ENCODE measurements at regions not wholly inside any gene's neighbourhood (a gene's known extent, or its start where the extent isn't known, plus 50 kb on each side); places are given as distances from the start of the nearest gene placed in this dataset.

GRCh38 chr7:41375582-41375981 is 327.3 kb downstream of the INHBA start:
- Histone ChIP-seq H3K9ac (ENCODE audit: low read depth, low read length) (no peak overlapping the region), H3K4me3 (ENCODE audit: low read length) (no peak overlapping the region)

GRCh38 chr7:41374150-41374848 is 328.6 kb downstream of the INHBA start:
- no peaks in the 10 kb centered on the region for H3K9me3 ChIP-seq (ENCODE audit: insufficient read depth, low read depth, low read length)
- H3K27me3 ChIP-seq (ENCODE audit: insufficient read depth, low read length) = no peaks in the 10 kb centered on the region
- no peaks in the 10 kb centered on the region for H3K4me1 ChIP-seq (ENCODE audit: insufficient read depth, low read length)
- no peak overlapping the region for H3K4me3 ChIP-seq (ENCODE audit: low read length)
- H3K36me3 ChIP-seq (ENCODE audit: insufficient read depth, low read depth, low read length) = no peaks in the 10 kb centered on the region
- no peak overlapping the region for H3K27ac ChIP-seq (ENCODE audit: low read length)
- no peak overlapping the region for H3K9ac ChIP-seq (ENCODE audit: low read depth, low read length)

More at GRCh38 chr7:41375582-41375981, 327.3 kb downstream of the INHBA start:
- Histone ChIP-seq H3K9me3 (ENCODE audit: insufficient read depth, low read depth, low read length) (no peaks in the 10 kb centered on the region), H3K36me3 (ENCODE audit: insufficient read depth, low read depth, low read length) (no peaks in the 10 kb centered on the region), H3K27ac (ENCODE audit: low read length) (no peak overlapping the region), H3K27me3 (ENCODE audit: insufficient read depth, low read length) (no peaks in the 10 kb centered on the region), H3K4me1 (ENCODE audit: insufficient read depth, low read length) (no peaks in the 10 kb centered on the region)

- H3K4me3 ChIP-seq (ENCODE audit: low read length) = no peak overlapping the region
- no peaks in the 10 kb centered on the region for H3K4me1 ChIP-seq (ENCODE audit: insufficient read depth, low read length)
- H3K27me3 ChIP-seq (ENCODE audit: insufficient read depth, low read length) = no peaks in the 10 kb centered on the region
- no peaks in the 10 kb centered on the region for H3K9me3 ChIP-seq (ENCODE audit: insufficient read depth, low read depth, low read length)
- no peak overlapping the region for H3K9ac ChIP-seq (ENCODE audit: low read depth, low read length)
- H3K27ac ChIP-seq (ENCODE audit: low read length) = no peak overlapping the region
- H3K36me3 ChIP-seq (ENCODE audit: insufficient read depth, low read depth, low read length) = no peaks in the 10 kb centered on the region
Observed at GRCh38 chr7:41367967-41368882, 334.7 kb downstream of the INHBA start.

- H3K36me3 ChIP-seq (ENCODE audit: insufficient read depth, low read depth, low read length) = no peaks in the 10 kb centered on the region
- no peak overlapping the region for H3K4me3 ChIP-seq (ENCODE audit: low read length)
- H3K27me3 ChIP-seq (ENCODE audit: insufficient read depth, low read length) = no peaks in the 10 kb centered on the region
- peaks cover 8% of the 10 kb centered on the region; the same call in 1 of the 2 replicates for H3K9me3 ChIP-seq (ENCODE audit: insufficient read depth, low read depth, low read length)
- no peak overlapping the region for H3K9ac ChIP-seq (ENCODE audit: low read depth, low read length)
- H3K4me1 ChIP-seq (ENCODE audit: insufficient read depth, low read length) = no peaks in the 10 kb centered on the region
- no peak overlapping the region for H3K27ac ChIP-seq (ENCODE audit: low read length)
Observed at GRCh38 chr7:41351091-41351490, 351.8 kb downstream of the INHBA start.

GRCh38 chr7:41346878-41347277 is 356.0 kb downstream of the INHBA start:
- peaks cover 8% of the 10 kb centered on the region; the same call in 1 of the 2 replicates for H3K9me3 ChIP-seq (ENCODE audit: insufficient read depth, low read depth, low read length)
- no peaks in the 10 kb centered on the region for H3K27me3 ChIP-seq (ENCODE audit: insufficient read depth, low read length)
- H3K36me3 ChIP-seq (ENCODE audit: insufficient read depth, low read depth, low read length) = no peaks in the 10 kb centered on the region
- no peak overlapping the region for H3K27ac ChIP-seq (ENCODE audit: low read length)
- no peak overlapping the region for H3K9ac ChIP-seq (ENCODE audit: low read depth, low read length)
- H3K4me3 ChIP-seq (ENCODE audit: low read length) = no peak overlapping the region
- H3K4me1 ChIP-seq (ENCODE audit: insufficient read depth, low read length) = no peaks in the 10 kb centered on the region

GRCh38 chr7:41339913-41340676 is 362.8 kb downstream of the INHBA start:
- no peak overlapping the region for H3K4me3 ChIP-seq (ENCODE audit: low read length)
- H3K27ac ChIP-seq (ENCODE audit: low read length) = no peak overlapping the region
- H3K27me3 ChIP-seq (ENCODE audit: insufficient read depth, low read length) = no peaks in the 10 kb centered on the region
- H3K9ac ChIP-seq (ENCODE audit: low read depth, low read length) = no peak overlapping the region
- no peaks in the 10 kb centered on the region for H3K36me3 ChIP-seq (ENCODE audit: insufficient read depth, low read depth, low read length)
- H3K9me3 ChIP-seq (ENCODE audit: insufficient read depth, low read depth, low read length) = no peaks in the 10 kb centered on the region
- no peaks in the 10 kb centered on the region for H3K4me1 ChIP-seq (ENCODE audit: insufficient read depth, low read length)

- Histone ChIP-seq H3K36me3 (ENCODE audit: insufficient read depth, low read depth, low read length) (no peaks in the 10 kb centered on the region), H3K4me1 (ENCODE audit: insufficient read depth, low read length) (no peaks in the 10 kb centered on the region), H3K9ac (ENCODE audit: low read depth, low read length) (no peak overlapping the region), H3K4me3 (ENCODE audit: low read length) (no peak overlapping the region), H3K9me3 (ENCODE audit: insufficient read depth, low read depth, low read length) (no peaks in the 10 kb centered on the region), H3K27ac (ENCODE audit: low read length) (no peak overlapping the region), H3K27me3 (ENCODE audit: insufficient read depth, low read length) (no peaks in the 10 kb centered on the region)
Observed at GRCh38 chr7:41336981-41337380, 365.9 kb downstream of the INHBA start.

GRCh38 chr7:41336455-41336952 is 366.4 kb downstream of the INHBA start:
- no peak overlapping the region for H3K27ac ChIP-seq (ENCODE audit: low read length)
- no peak overlapping the region for H3K4me3 ChIP-seq (ENCODE audit: low read length)
- H3K36me3 ChIP-seq (ENCODE audit: insufficient read depth, low read depth, low read length) = no peaks in the 10 kb centered on the region
- no peaks in the 10 kb centered on the region for H3K4me1 ChIP-seq (ENCODE audit: insufficient read depth, low read length)
- no peaks in the 10 kb centered on the region for H3K27me3 ChIP-seq (ENCODE audit: insufficient read depth, low read length)
- no peaks in the 10 kb centered on the region for H3K9me3 ChIP-seq (ENCODE audit: insufficient read depth, low read depth, low read length)
- H3K9ac ChIP-seq (ENCODE audit: low read depth, low read length) = no peak overlapping the region

GRCh38 chr7:41334071-41334862 is 368.6 kb downstream of the INHBA start:
- Histone ChIP-seq H3K9me3 (ENCODE audit: insufficient read depth, low read depth, low read length) (no peaks in the 10 kb centered on the region), H3K27ac (ENCODE audit: low read length) (no peak overlapping the region), H3K4me3 (ENCODE audit: low read length) (no peak overlapping the region), H3K9ac (ENCODE audit: low read depth, low read length) (no peak overlapping the region), H3K27me3 (ENCODE audit: insufficient read depth, low read length) (no peaks in the 10 kb centered on the region), H3K4me1 (ENCODE audit: insufficient read depth, low read length) (no peaks in the 10 kb centered on the region), H3K36me3 (ENCODE audit: insufficient read depth, low read depth, low read length) (no peaks in the 10 kb centered on the region)

- Histone ChIP-seq H3K4me1 (ENCODE audit: insufficient read depth, low read length) (no peaks in the 10 kb centered on the region), H3K9ac (ENCODE audit: low read depth, low read length) (no peak overlapping the region), H3K4me3 (ENCODE audit: low read length) (no peak overlapping the region), H3K36me3 (ENCODE audit: insufficient read depth, low read depth, low read length) (no peaks in the 10 kb centered on the region), H3K27me3 (ENCODE audit: insufficient read depth, low read length) (no peaks in the 10 kb centered on the region), H3K9me3 (ENCODE audit: insufficient read depth, low read depth, low read length) (no peaks in the 10 kb centered on the region), H3K27ac (ENCODE audit: low read length) (no peak overlapping the region)
Observed at GRCh38 chr7:41333511-41333910, 369.4 kb downstream of the INHBA start.

- H3K36me3 ChIP-seq (ENCODE audit: insufficient read depth, low read depth, low read length) = no peaks in the 10 kb centered on the region
- no peaks in the 10 kb centered on the region for H3K27me3 ChIP-seq (ENCODE audit: insufficient read depth, low read length)
- no peak overlapping the region for H3K4me3 ChIP-seq (ENCODE audit: low read length)
- H3K9ac ChIP-seq (ENCODE audit: low read depth, low read length) = no peak overlapping the region
- no peaks in the 10 kb centered on the region for H3K4me1 ChIP-seq (ENCODE audit: insufficient read depth, low read length)
- H3K27ac ChIP-seq (ENCODE audit: low read length) = no peak overlapping the region
- H3K9me3 ChIP-seq (ENCODE audit: insufficient read depth, low read depth, low read length) = no peaks in the 10 kb centered on the region
Observed at GRCh38 chr7:41331194-41331593, 371.7 kb downstream of the INHBA start.

All from iPS-20b (cell line).